Stimulated activated memory B cell treated with anti-CD40 and anti-IgM and Interleukin-4, amounts not matched to agents 10 μg/mL and 1 μg/mL and 100 μg/mL, for 72 hours (primary cell): ENCODE measurements at regions not wholly inside any gene's neighbourhood (a gene's known extent, or its start where the extent isn't known, plus 50 kb on each side); places are given as distances from the start of the nearest gene placed in this dataset.

ENCODE experiments used
- ATAC-seq: fragments of 150-1000 bp; cut with Tn5 transposase; 2 replicates; pipeline ENCODE4 v1.10.0; 2021
- H3K27ac Mint-ChIP-seq: one replicate; pipeline ENCODE4 v1.8.0; 2022; ENCODE audit warnings: mild to moderate bottlenecking, mixed read lengths
- H3K27me3 Mint-ChIP-seq: one replicate; pipeline ENCODE4 v1.8.0; 2022; ENCODE audit warnings: mixed read lengths
- H3K36me3 Mint-ChIP-seq: one replicate; pipeline ENCODE4 v1.8.0; 2022; ENCODE audit warnings: mixed read lengths
- H3K4me1 Mint-ChIP-seq: one replicate; pipeline ENCODE4 v1.8.0; 2022; ENCODE audit warnings: mixed read lengths
- H3K4me3 Mint-ChIP-seq: one replicate; pipeline ENCODE4 v1.8.0; 2022; ENCODE audit warnings: mild to moderate bottlenecking, moderate library complexity, mixed read lengths
- H3K9me3 Mint-ChIP-seq: one replicate; pipeline ENCODE4 v1.8.0; 2022; ENCODE audit warnings: mixed read lengths

DNA sequence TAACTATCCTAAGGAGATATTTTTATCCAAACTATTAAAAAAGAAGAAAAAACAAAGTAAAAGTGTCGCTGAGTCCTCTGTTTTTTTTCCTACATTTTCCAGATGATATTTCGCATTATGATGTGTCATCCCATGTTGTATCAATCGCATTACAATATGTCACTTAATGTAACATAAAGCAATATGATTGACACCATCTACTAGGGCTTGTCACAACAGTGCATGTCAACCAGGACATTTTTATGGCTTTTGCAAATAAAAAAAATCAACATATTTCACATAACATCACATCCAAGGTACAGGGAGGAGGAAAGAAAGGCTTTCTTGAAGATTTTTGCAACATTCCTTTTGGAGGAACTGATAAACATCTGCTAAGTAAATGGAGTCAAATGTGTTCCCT is 308.9 kb downstream of the ETAA1 start:
- Mint-ChIP-seq H3K4me1 (no peaks in the 10 kb centered on the region), H3K27ac (no peak overlapping the region), H3K36me3 (no peaks in the 10 kb centered on the region), H3K27me3 (peaks cover 20% of the 10 kb centered on the region), H3K4me3 (no peak overlapping the region), H3K9me3 (no peaks in the 10 kb centered on the region)
- ATAC-seq = no peak

- Mint-ChIP-seq H3K4me1 (no peaks in the 10 kb centered on the region), H3K27ac (no peak overlapping the region), H3K9me3 (no peaks in the 10 kb centered on the region), H3K27me3 (peaks cover 20% of the 10 kb centered on the region), H3K36me3 (no peaks in the 10 kb centered on the region), H3K4me3 (no peak overlapping the region)
- ATAC-seq = no peak
Measured at GRCh38 chr2:67707896-67708295, 310.8 kb downstream of the ETAA1 start.

- H3K27me3 Mint-ChIP-seq = peaks cover 20% of the 10 kb centered on the region
- no peak overlapping the region for H3K27ac Mint-ChIP-seq
- no peaks in the 10 kb centered on the region for H3K9me3 Mint-ChIP-seq
- no peaks in the 10 kb centered on the region for H3K36me3 Mint-ChIP-seq
- ATAC-seq = no peak
- no peaks in the 10 kb centered on the region for H3K4me1 Mint-ChIP-seq
- H3K4me3 Mint-ChIP-seq = no peak overlapping the region
Measured at GRCh38 chr2:67709835-67710234, 312.7 kb downstream of the ETAA1 start.

- no peaks in the 10 kb centered on the region for H3K4me1 Mint-ChIP-seq
- H3K27me3 Mint-ChIP-seq = no peaks in the 10 kb centered on the region
- H3K27ac Mint-ChIP-seq = no peak overlapping the region
- no peak overlapping the region for H3K4me3 Mint-ChIP-seq
- H3K36me3 Mint-ChIP-seq = no peaks in the 10 kb centered on the region
- no peak for ATAC-seq
- no peaks in the 10 kb centered on the region for H3K9me3 Mint-ChIP-seq
Measured at GRCh38 chr2:67712484-67712883, 315.4 kb downstream of the ETAA1 start.

DNA sequence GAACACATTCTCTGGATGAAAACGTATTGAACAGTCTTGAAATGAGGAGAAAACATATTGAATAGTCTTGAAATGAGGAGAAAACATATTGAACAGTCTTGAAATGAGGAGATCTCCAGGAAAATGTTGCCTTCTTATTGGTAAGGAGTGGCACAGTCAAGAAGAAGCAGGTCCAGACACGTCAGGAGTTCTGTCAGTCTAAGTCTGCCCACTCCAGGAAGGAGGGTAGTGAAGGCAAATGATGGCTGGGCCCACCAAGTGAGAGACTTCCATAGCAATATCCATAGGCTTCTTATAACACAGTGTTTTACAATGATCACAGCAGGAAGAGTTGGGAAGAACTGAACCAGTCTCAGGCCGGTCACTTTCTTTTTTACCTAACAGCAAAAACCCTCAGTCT is 316.2 kb downstream of the ETAA1 start:
- Mint-ChIP-seq H3K4me3 (no peak overlapping the region), H3K27ac (no peak overlapping the region), H3K27me3 (no peaks in the 10 kb centered on the region), H3K36me3 (no peaks in the 10 kb centered on the region), H3K4me1 (no peaks in the 10 kb centered on the region), H3K9me3 (no peaks in the 10 kb centered on the region)
- no peak for ATAC-seq

DNA sequence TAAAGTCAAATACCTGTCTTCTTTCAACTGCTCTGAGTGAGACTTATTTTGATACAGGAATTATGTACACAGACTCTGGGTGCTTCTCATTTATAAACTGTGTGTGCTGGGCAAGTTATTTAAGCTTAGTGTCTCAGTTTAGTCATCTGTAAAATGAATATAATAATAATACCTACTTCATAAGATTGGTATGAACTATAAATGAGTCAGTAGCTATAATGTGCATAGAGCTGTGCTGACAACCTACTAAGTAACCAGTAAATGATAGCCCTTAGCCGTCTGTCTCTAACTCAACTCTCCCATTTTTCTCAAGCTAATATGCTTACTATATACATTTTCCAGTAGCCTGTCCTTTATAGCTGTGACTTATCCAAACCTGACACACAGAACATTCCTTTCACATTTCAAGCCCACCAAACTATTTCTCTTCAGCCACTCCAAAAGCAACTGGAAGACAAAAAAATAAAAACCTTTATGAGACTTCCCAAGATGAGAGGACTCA is 319.8 kb downstream of the ETAA1 start:
- Mint-ChIP-seq H3K27ac (no peak overlapping the region), H3K27me3 (no peaks in the 10 kb centered on the region), H3K36me3 (no peaks in the 10 kb centered on the region), H3K9me3 (peaks cover 7% of the 10 kb centered on the region), H3K4me1 (no peaks in the 10 kb centered on the region), H3K4me3 (no peak overlapping the region)
- no peak for ATAC-seq

DNA sequence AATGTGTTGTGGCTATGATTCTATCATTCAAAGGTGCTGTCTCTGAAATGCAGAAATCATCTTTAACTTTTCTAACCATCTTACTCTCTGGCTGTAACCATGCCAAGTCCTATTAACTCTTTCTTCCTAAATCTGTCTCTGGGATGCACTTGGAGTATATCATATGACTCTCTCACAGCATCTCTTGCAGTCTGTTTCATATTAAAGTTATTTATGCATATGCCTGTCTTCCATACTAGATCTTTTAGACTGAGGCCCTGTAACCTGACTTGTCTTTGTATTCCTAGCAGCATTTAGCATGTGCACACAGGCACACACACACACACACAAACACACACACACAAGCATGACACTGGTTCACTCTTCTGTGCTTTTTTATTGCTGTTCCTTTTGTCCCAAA is 320.6 kb downstream of the ETAA1 start:
- no peak for ATAC-seq
- H3K4me1 Mint-ChIP-seq = no peaks in the 10 kb centered on the region
- H3K27me3 Mint-ChIP-seq = no peaks in the 10 kb centered on the region
- H3K9me3 Mint-ChIP-seq = peaks cover 7% of the 10 kb centered on the region
- no peak overlapping the region for H3K4me3 Mint-ChIP-seq
- H3K27ac Mint-ChIP-seq = no peak overlapping the region
- H3K36me3 Mint-ChIP-seq = no peaks in the 10 kb centered on the region

GRCh38 chr2:67719351-67719750 is 322.2 kb downstream of the ETAA1 start:
- no peak for ATAC-seq
- H3K9me3 Mint-ChIP-seq = peaks cover 7% of the 10 kb centered on the region
- no peak overlapping the region for H3K4me3 Mint-ChIP-seq
- H3K4me1 Mint-ChIP-seq = no peaks in the 10 kb centered on the region
- no peak overlapping the region for H3K27ac Mint-ChIP-seq
- no peaks in the 10 kb centered on the region for H3K36me3 Mint-ChIP-seq
- no peaks in the 10 kb centered on the region for H3K27me3 Mint-ChIP-seq

- ATAC-seq = no peak
- Mint-ChIP-seq H3K9me3 (peaks cover 7% of the 10 kb centered on the region), H3K4me3 (no peak overlapping the region), H3K27me3 (no peaks in the 10 kb centered on the region), H3K4me1 (no peaks in the 10 kb centered on the region), H3K36me3 (no peaks in the 10 kb centered on the region), H3K27ac (no peak overlapping the region)
Measured at GRCh38 chr2:67721516-67721915, 324.4 kb downstream of the ETAA1 start.

DNA sequence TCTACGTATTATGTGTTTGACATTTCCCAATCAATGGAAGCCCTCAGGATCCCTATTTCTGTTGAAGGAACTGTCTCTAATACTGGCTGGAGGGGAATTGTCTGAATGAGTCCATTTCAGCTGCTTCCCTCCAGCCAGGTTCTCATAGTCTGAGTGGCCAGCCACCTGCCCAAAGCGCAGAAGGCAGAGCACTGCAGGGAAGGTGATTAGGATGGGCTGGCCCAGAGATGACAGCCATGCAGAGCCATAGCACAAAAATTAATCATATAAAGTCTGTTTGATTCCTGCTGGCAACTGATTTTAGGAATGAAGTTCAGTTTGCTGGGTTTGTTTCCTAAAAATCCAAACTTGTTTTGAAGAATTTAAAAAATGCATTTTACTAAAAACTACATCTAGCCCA is 327.1 kb downstream of the ETAA1 start:
- no peaks in the 10 kb centered on the region for H3K4me1 Mint-ChIP-seq
- ATAC-seq = no peak
- H3K4me3 Mint-ChIP-seq = no peak overlapping the region
- no peaks in the 10 kb centered on the region for H3K36me3 Mint-ChIP-seq
- H3K27me3 Mint-ChIP-seq = no peaks in the 10 kb centered on the region
- H3K9me3 Mint-ChIP-seq = peaks cover 7% of the 10 kb centered on the region
- H3K27ac Mint-ChIP-seq = no peak overlapping the region

DNA sequence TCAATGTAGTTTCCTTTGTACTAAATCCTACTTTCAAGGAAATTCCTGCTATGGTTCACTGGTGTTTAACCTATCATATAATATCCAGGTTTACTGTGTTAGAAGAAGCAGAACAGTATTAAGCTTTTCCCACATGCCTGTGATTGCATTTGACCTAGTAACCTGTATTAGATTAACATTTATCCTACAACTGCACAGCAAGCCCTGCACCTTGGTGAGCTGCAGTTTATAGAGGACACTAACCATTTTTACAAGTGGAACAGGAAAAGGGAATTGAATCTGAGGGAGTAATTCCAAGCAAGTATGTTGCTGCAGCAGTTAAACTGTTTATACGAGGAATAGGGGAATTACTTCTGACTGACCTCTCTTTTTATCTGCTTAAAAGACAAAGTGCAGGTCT is 328.6 kb downstream of the ETAA1 start:
- Mint-ChIP-seq H3K4me3 (no peak overlapping the region), H3K4me1 (no peaks in the 10 kb centered on the region), H3K27ac (no peak overlapping the region), H3K27me3 (no peaks in the 10 kb centered on the region), H3K36me3 (no peaks in the 10 kb centered on the region), H3K9me3 (peaks cover 6% of the 10 kb centered on the region)
- ATAC-seq = no peak

DNA sequence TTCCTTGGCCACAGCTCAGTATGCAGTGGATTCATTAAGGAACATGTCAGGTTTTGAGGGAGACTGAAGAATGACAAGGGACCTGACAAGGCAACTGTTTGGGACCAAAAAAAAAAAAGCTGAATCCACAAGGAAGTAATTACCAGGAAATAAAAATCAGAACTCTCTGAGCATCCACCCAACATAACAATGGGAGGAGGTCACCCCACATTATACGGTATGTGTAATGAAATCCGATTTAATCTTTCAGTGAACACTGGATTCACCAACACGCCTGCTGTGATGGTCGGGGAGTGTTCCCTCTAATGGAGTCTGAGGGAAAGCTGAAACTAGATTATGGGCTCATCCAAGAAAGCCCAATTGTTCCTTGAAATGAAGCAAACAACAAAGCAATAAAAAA is 329.3 kb downstream of the ETAA1 start:
- H3K27me3 Mint-ChIP-seq = no peaks in the 10 kb centered on the region
- no peak overlapping the region for H3K4me3 Mint-ChIP-seq
- H3K36me3 Mint-ChIP-seq = no peaks in the 10 kb centered on the region
- no peaks in the 10 kb centered on the region for H3K9me3 Mint-ChIP-seq
- no peak overlapping the region for H3K27ac Mint-ChIP-seq
- H3K4me1 Mint-ChIP-seq = no peaks in the 10 kb centered on the region
- no peak for ATAC-seq

DNA sequence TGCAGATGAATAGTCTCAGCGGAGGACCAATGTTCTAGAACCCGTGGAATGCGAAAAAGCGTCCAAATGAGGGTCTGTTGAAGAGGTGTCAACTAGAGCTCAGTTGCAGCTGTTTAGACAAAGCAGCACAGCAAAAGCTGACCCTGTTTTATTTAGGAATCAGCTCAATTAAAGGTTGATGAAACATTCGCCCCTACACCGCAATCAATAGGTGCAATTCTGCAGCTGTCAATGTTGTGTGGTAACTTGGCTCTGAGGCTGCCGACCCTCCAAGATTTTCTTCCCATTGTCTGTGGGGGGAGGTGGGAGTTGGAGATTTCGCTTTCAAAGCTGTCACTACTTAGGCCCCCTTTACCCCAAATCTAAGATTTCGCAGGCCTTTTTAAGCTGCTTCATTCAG is 330.0 kb downstream of the ETAA1 start:
- Mint-ChIP-seq H3K36me3 (no peaks in the 10 kb centered on the region), H3K9me3 (no peaks in the 10 kb centered on the region), H3K4me1 (no peaks in the 10 kb centered on the region), H3K27ac (no peak overlapping the region), H3K27me3 (no peaks in the 10 kb centered on the region), H3K4me3 (no peak overlapping the region)
- no peak for ATAC-seq

DNA sequence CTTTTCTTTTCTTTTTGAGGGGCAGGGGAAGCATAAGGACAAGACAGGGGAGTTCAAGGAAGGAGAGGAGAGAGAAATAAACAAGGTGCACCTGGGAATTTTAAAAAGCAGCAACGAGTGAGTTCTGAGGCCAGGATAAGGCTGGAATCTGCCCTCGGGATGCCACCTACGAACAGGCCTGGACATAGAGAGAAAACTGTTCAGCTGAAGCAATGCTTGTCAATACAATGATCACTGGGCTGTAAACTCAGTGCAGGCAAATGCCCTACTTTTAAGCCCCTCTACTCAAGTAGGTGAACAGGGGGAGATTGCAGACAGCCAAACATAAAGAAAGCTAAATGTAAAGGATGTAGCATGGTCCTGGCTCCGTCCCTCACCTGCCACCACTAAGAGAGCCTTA is 330.5 kb downstream of the ETAA1 start:
- Mint-ChIP-seq H3K36me3 (no peaks in the 10 kb centered on the region), H3K27me3 (no peaks in the 10 kb centered on the region), H3K4me3 (no peak overlapping the region), H3K27ac (no peak overlapping the region), H3K4me1 (no peaks in the 10 kb centered on the region), H3K9me3 (no peaks in the 10 kb centered on the region)
- no peak for ATAC-seq

DNA sequence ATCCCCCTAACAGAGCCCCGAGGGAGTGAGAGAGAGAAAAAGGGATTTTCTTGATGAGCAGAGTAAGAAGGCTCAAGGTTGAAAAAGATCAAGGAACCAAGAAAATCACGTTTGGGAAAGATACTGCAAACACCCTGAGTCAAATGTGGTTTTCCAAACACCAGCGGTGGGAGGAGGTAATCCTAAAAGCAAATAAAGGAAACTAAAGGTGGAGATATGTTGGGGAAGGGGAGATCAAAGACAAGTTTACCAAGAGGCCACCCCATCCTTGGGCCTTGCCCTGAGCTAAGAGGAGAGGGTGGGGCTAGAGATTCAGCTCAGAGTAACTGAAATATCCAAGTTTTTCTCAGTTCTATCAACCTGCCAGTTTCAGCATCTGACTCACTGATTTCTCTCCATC is 332.3 kb downstream of the ETAA1 start:
- H3K36me3 Mint-ChIP-seq = no peaks in the 10 kb centered on the region
- H3K27ac Mint-ChIP-seq = no peak overlapping the region
- no peaks in the 10 kb centered on the region for H3K9me3 Mint-ChIP-seq
- H3K4me3 Mint-ChIP-seq = no peak overlapping the region
- H3K4me1 Mint-ChIP-seq = no peaks in the 10 kb centered on the region
- H3K27me3 Mint-ChIP-seq = no peaks in the 10 kb centered on the region
- ATAC-seq = no peak

DNA sequence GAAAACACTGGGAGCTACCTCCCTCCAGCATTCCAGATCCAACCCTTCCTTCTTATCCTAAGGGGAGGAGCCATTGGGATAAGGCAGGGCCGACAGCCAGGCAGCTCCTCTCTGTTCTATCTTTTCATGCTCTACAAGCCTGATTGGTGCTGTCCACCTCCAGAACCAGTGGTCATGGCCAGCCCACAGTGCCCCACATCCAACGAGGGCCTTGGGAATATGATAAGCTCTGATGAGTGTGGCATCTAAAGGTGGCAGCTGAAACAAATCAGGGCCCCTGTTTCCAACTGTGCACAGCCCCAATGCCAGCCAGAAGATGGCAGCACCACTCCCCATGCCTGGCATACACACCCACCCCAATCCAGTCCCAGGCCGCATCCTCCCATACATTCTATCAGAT is 329.3 kb downstream of the C1D start:
- peaks cover 7% of the 10 kb centered on the region for H3K9me3 Mint-ChIP-seq
- no peaks in the 10 kb centered on the region for H3K27me3 Mint-ChIP-seq
- no peak overlapping the region for H3K27ac Mint-ChIP-seq
- H3K36me3 Mint-ChIP-seq = no peaks in the 10 kb centered on the region
- ATAC-seq = no peak
- no peaks in the 10 kb centered on the region for H3K4me1 Mint-ChIP-seq
- no peak overlapping the region for H3K4me3 Mint-ChIP-seq

DNA sequence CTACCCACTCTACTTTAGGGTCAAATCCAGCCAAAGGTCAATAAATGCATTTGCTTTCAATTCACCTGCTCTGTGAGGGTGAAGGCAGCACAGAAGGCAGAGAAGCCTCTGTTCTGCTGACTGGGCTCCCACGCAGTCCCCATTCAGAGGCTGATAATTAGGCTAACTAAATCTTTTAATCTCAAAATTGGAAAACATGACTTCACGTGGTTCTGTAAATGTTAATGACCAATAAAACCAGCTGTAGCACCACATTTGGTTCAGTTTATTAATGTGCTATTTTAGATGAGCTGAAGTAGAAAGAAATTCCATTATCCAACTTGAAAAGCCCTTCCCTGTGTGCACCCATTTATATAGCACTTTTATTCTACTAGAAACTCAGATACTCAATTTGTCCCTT is 310.6 kb downstream of the C1D start:
- no peak for ATAC-seq
- no peaks in the 10 kb centered on the region for H3K27me3 Mint-ChIP-seq

More for the DNA sequence above, 310.6 kb downstream of the C1D start:
- Mint-ChIP-seq H3K4me3 (no peak overlapping the region), H3K27ac (no peak overlapping the region), H3K36me3 (no peaks in the 10 kb centered on the region), H3K9me3 (peaks cover 5% of the 10 kb centered on the region), H3K4me1 (no peaks in the 10 kb centered on the region)
